ENCODE measurements at regions not wholly inside any gene's neighbourhood (a gene's known extent, or its start where the extent isn't known, plus 50 kb on each side); places are given as distances from the start of the nearest gene placed in this dataset.

- TF ChIP-seq EZH2 (IDR thresholded peaks at IDR 0.05): no peak
Measured at GRCh38 chr9:120080849-120081248, 499.1 kb downstream of the CDK5RAP2 start (continued).

GRCh38 chr9:120078112-120078511, 501.9 kb downstream of the CDK5RAP2 start:
- BruUV-seq (replicated peaks): no TSS peak
- intact Hi-C loops (cut with micrococcal nuclease): no loop called here

More at GRCh38 chr9:120078112-120078511, 501.9 kb downstream of the CDK5RAP2 start:
- Histone ChIP-seq H3K9me2 (ENCODE audit: insufficient read depth) (no peaks in the 10 kb centered on the region), H3K9me3 (ENCODE audit: control insufficient read depth in 1 of 2, insufficient read depth in 1 of 2, low read depth in 1 of 2, low read length in 2 of 2) (no peaks in the 10 kb centered on the region), H4K20me1 (ENCODE audit: insufficient read depth) (no peaks in the 10 kb centered on the region), H2AFZ (ENCODE audit: low read depth, low read length, poor library complexity, severe bottlenecking) (no peak overlapping the region), H3K9ac (ENCODE audit: low read length) (no peak overlapping the region), H3K27ac (ENCODE audit: low read depth, low read length) (no peak overlapping the region), H3K27me3 (ENCODE audit: insufficient read depth, low read length) (peaks cover 4% of the 10 kb centered on the region; the same call in 1 of the 2 replicates), H3K79me2 (ENCODE audit: insufficient read depth, low read length) (no peaks in the 10 kb centered on the region), H3K4me3 (replicated peaks in 1 of 2; ENCODE audit: low read depth in 1 of 2, low read length in 2 of 2) (no peak overlapping the region), H3K4me1 (ENCODE audit: control insufficient read depth in 1 of 2, insufficient read depth in 2 of 2, low read length in 2 of 2) (no peaks in the 10 kb centered on the region), H3K4me2 (ENCODE audit: low read length) (no peak overlapping the region), H3K36me3 (ENCODE audit: control insufficient read depth in 1 of 2, insufficient read depth in 2 of 2, low read length in 2 of 2) (no peaks in the 10 kb centered on the region)
- ChIA-PET CTCF (no interaction called here), RAD21 (ENCODE audit: low non-redundant PET in 1 of 2, low total read pairs in 2 of 2, uncharacterized antibody in 2 of 2, unreplicated experiment in 2 of 2) (no interaction called here), POLR2A (no interaction called here)
- ATAC-seq (no peak), DNase-seq (ENCODE audit: low read depth, low spot score) (no peak)
- TF ChIP-seq ZNF274 (IDR thresholded peaks at IDR 0.05; ENCODE audit: low read depth, low read length): no peak
- TF ChIP-seq EGR1 (IDR thresholded peaks at IDR 0.05; ENCODE audit: low read depth): no peak
- no peak for TF ChIP-seq SP1 (IDR thresholded peaks at IDR 0.05; ENCODE audit: low read depth)
- no peak for TF ChIP-seq TCF7L2 (IDR thresholded peaks at IDR 0.05; ENCODE audit: borderline replicate concordance, extremely low read depth, insufficient read depth, insufficient read length)
- no peak for TF ChIP-seq FOSL1 (IDR thresholded peaks at IDR 0.05; ENCODE audit: low read depth)
- TF ChIP-seq CTCF (IDR thresholded peaks at IDR 0.05 in 2 of 3, conservative IDR thresholded peaks at IDR 0.05 in 1 of 3; ENCODE audit: borderline replicate concordance in 1 of 3, insufficient read depth in 1 of 3, low read depth in 2 of 3, low read length in 2 of 3): no peak

All from HCT116 (cell line).